ENCODE measurements at regions not wholly inside any gene's neighbourhood (a gene's known extent, or its start where the extent isn't known, plus 50 kb on each side); places are given as distances from the start of the nearest gene placed in this dataset.
"Not testable (repeated sequence)": the region's sequence is repeated elsewhere in the genome, so short reads cannot be mapped to it uniquely, and the experiment has no call there.

DNA sequence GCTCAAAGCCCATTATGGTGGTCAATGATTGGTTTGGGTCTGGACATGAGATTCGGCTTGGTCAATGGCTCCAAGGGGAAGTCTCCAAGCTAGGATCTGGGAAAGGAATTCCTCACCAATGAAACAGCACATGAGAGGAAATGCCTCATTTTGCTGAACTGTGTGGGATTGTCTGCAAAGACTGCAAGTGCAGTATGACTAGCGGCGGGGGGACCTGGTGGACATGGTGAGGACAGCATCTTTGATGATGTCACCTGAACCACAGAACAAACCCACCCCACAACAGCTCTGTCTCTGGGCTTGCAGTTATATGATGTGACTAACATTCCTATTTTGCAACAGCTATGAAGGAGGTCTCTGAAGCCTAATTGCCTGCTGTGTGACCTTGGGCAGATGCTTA is 50.6 kb upstream of the NKD1 start:
- Histone ChIP-seq H3K36me3 (no peaks in the 10 kb centered on the region), H3K4me2 (no peak overlapping the region), H3K9me3 (no peaks in the 10 kb centered on the region), H3K4me1 (peaks cover 5% of the 10 kb centered on the region), H4K20me1 (no peaks in the 10 kb centered on the region), H3K27me3 (no peaks in the 10 kb centered on the region), H3K27ac (no peak overlapping the region), H3K4me3 (no peak overlapping the region), H3K9ac (no peak overlapping the region)
- no peak for TF ChIP-seq Cebpa-rat (IDR thresholded peaks at IDR 0.05)

- no peak overlapping the region for H3K27ac ChIP-seq
- no peak for TF ChIP-seq Cebpa-rat (IDR thresholded peaks at IDR 0.05)
- no peak overlapping the region for H3K4me3 ChIP-seq
- H4K20me1 ChIP-seq: no peaks in the 10 kb centered on the region
- H3K9me3 ChIP-seq: no peaks in the 10 kb centered on the region
- H3K36me3 ChIP-seq: no peaks in the 10 kb centered on the region
- H3K4me2 ChIP-seq: no peak overlapping the region
- H3K9ac ChIP-seq: no peak overlapping the region
- no peaks in the 10 kb centered on the region for H3K4me1 ChIP-seq
- H3K27me3 ChIP-seq: no peaks in the 10 kb centered on the region
Measured at GRCh38 chr16:50496990-50497389, 51.2 kb upstream of the NKD1 start.

DNA sequence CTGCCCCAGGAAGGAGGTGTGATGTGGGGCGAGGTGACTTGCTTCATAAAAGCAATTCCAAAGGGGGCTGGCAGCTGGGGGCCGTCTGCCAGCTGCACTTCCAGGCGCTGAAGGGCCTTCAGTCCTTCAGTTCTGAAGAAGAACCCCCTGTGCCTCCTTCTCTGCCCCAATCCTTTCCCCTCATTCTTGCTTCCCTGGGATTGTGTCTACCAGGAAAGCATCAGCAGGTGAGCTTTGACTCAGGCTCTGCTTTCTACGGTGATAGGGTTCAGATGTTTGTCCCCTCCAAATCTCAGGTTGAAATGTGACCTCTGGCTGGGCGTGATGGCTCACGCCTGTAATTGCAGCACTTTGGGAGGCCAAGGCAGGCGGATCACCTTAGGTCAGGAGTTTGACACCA is 52.5 kb upstream of the NKD1 start:
- Histone ChIP-seq H4K20me1 (no peaks in the 10 kb centered on the region), H3K27ac (no peak overlapping the region), H3K4me1 (no peaks in the 10 kb centered on the region), H3K4me3 (no peak overlapping the region), H3K36me3 (no peaks in the 10 kb centered on the region), H3K9ac (no peak overlapping the region), H3K27me3 (no peaks in the 10 kb centered on the region), H3K4me2 (no peak overlapping the region), H3K9me3 (no peaks in the 10 kb centered on the region)
- TF ChIP-seq Cebpa-rat (IDR thresholded peaks at IDR 0.05): no peak

- Histone ChIP-seq H3K4me1 (no peaks in the 10 kb centered on the region), H3K4me2 (no peak overlapping the region), H3K4me3 (no peak overlapping the region), H4K20me1 (no peaks in the 10 kb centered on the region), H3K27ac (no peak overlapping the region), H3K9me3 (no peaks in the 10 kb centered on the region), H3K27me3 (no peaks in the 10 kb centered on the region), H3K9ac (no peak overlapping the region), H3K36me3 (no peaks in the 10 kb centered on the region)
- TF ChIP-seq Cebpa-rat (IDR thresholded peaks at IDR 0.05): no peak
Measured at GRCh38 chr16:50494501-50495491, 53.4 kb upstream of the NKD1 start.

- TF ChIP-seq Cebpa-rat (IDR thresholded peaks at IDR 0.05): no peak
- no peaks in the 10 kb centered on the region for H3K27me3 ChIP-seq
- no peaks in the 10 kb centered on the region for H3K4me1 ChIP-seq
- no peak overlapping the region for H3K27ac ChIP-seq
- H3K36me3 ChIP-seq: no peaks in the 10 kb centered on the region
- no peaks in the 10 kb centered on the region for H3K9me3 ChIP-seq
- H3K4me2 ChIP-seq: no peak overlapping the region
- H3K4me3 ChIP-seq: no peak overlapping the region
- H3K9ac ChIP-seq: no peak overlapping the region
- H4K20me1 ChIP-seq: no peaks in the 10 kb centered on the region
Measured at GRCh38 chr16:50491516-50491915, 56.7 kb upstream of the NKD1 start.

DNA sequence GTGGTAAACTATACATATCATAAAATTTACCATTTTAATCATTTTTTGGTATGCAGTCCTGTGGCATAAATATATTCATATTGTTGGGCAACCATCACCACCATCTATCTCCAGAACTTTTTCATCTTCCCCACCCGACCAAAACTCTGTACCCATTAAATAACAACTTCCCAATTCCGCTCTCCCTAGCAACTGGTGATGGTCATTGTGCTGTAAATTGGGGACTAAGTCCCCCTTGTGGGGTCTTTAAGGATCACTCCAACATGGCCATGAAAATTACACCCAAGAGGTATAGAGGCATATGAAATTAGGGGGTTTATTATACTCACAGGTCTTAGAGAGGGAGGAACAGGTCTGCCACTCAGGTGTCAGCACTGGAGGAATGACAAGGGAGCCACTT is 57.4 kb upstream of the NKD1 start:
- Histone ChIP-seq H3K27me3 (no peaks in the 10 kb centered on the region), H3K36me3 (no peaks in the 10 kb centered on the region), H3K9me3 (no peaks in the 10 kb centered on the region), H3K4me1 (no peaks in the 10 kb centered on the region), H4K20me1 (no peaks in the 10 kb centered on the region), H3K27ac (no peak overlapping the region), H3K4me2 (no peak overlapping the region), H3K4me3 (no peak overlapping the region), H3K9ac (no peak overlapping the region)
- no peak for TF ChIP-seq Cebpa-rat (IDR thresholded peaks at IDR 0.05)

- Histone ChIP-seq H3K27ac (no peak overlapping the region), H3K9ac (no peak overlapping the region), H3K4me1 (no peaks in the 10 kb centered on the region), H3K27me3 (no peaks in the 10 kb centered on the region), H3K4me3 (no peak overlapping the region), H3K9me3 (peaks cover 12% of the 10 kb centered on the region), H3K36me3 (no peaks in the 10 kb centered on the region), H4K20me1 (no peaks in the 10 kb centered on the region), H3K4me2 (no peak overlapping the region)
- TF ChIP-seq Cebpa-rat (IDR thresholded peaks at IDR 0.05): no peak
Measured at GRCh38 chr16:50489182-50489581, 59.0 kb upstream of the NKD1 start.

GRCh38 chr16:50487528-50487927 is 60.7 kb upstream of the NKD1 start:
- Histone ChIP-seq H3K27me3 (no peaks in the 10 kb centered on the region), H3K4me1 (no peaks in the 10 kb centered on the region), H3K4me2 (no peak overlapping the region), H3K36me3 (no peaks in the 10 kb centered on the region), H4K20me1 (no peaks in the 10 kb centered on the region), H3K9ac (no peak overlapping the region), H3K27ac (no peak overlapping the region), H3K4me3 (no peak overlapping the region), H3K9me3 (peaks cover 24% of the 10 kb centered on the region)
- no peak for TF ChIP-seq Cebpa-rat (IDR thresholded peaks at IDR 0.05)

- H3K36me3 ChIP-seq, H3K4me1 ChIP-seq, H3K4me3 ChIP-seq, H3K27me3 ChIP-seq, H3K9ac ChIP-seq, H4K20me1 ChIP-seq, H3K4me2 ChIP-seq, H3K27ac ChIP-seq: not testable (repeated sequence)
- H3K9me3 ChIP-seq: peaks cover 26% of the 10 kb centered on the region
Measured at GRCh38 chr16:50486162-50486561, 62.0 kb upstream of the NKD1 start.

DNA sequence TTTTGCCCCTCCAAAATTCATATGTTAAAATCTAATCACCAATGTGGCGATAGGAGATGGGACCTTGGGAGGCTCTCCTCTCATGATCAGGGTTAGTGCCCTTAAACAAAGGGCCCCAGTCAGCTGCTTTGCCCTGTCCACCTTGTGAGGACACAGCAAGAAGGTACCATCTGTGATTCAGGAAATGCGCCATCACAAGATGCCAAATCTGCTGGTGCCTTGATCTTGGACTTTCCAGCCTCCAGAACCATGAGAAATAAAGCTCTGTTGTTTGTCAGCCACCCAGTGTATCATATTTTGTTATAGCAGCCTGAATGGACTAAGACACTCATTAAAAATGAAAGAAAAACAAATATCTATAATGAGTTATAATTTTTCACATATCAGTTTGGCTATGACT is 63.0 kb upstream of the NKD1 start:
- H3K4me3 ChIP-seq: no peak overlapping the region
- H3K36me3 ChIP-seq: no peaks in the 10 kb centered on the region
- no peak for TF ChIP-seq Cebpa-rat (IDR thresholded peaks at IDR 0.05)
- no peaks in the 10 kb centered on the region for H3K4me1 ChIP-seq
- H3K27ac ChIP-seq: no peak overlapping the region
- H3K27me3 ChIP-seq: no peaks in the 10 kb centered on the region
- H3K4me2 ChIP-seq: no peak overlapping the region
- no peak overlapping the region for H3K9ac ChIP-seq
- H3K9me3 ChIP-seq: peaks cover 26% of the 10 kb centered on the region
- H4K20me1 ChIP-seq: no peaks in the 10 kb centered on the region

All from BLaER1 (cell line).